K562 (cell line): ENCODE measurements at regions not wholly inside any gene's neighbourhood (a gene's known extent, or its start where the extent isn't known, plus 50 kb on each side); places are given as distances from the start of the nearest gene placed in this dataset.

Experiments
- ATAC-seq: fragments of 200-7000 bp; cut with Tn5 transposase; 3 replicates; pipeline ENCODE4 v1.9.1; 2020; ENCODE audit warnings: moderate library complexity
- BruUV-seq: library from RNA; stranded (reverse); fragments of 400-500 nt; replicated peaks from 2 replicates; lab custom pipeline; 2021; lab: Mats Ljungman, UMichigan
- CTCF ChIA-PET: fragments of 300-600 bp; formaldehyde crosslinking; extraction: SDS; loops from one replicate; lab custom pipeline; 2021; ENCODE audit warnings: low intra/inter-chr PET ratio; lab: Yijun Ruan, JAX
- POLR2A ChIA-PET: fragments of 300-600, 350-650 bp; sonication (Branson Sonifier 250); formaldehyde crosslinking; extraction: SDS; loops from one replicate; lab custom pipeline; 2021; ENCODE audit warnings: antibody characterized with exemption, inconsistent platforms; lab: Yijun Ruan, JAX
- DNase-seq, 4 experiments: peaks; one replicate each; pipeline versions ENCODE4 v3.0.0 to v3.0.0-alpha.2; 2011 to 2018; ENCODE audit warnings: low spot score in 3 of 4, mixed read lengths in 3 of 4; ENCODE audit errors: extremely low read depth in 1 of 4
- FAIRE-seq: peaks from 2 replicates; lab custom pipeline; 2011; peaks lifted over from hg19 to GRCh38; lab: Jason Lieb, UNC
- H2AFZ ChIP-seq: 2 replicates; pipeline ENCODE4 v1.6.0; 2011; ENCODE audit warnings: low read depth, low read length, control low read depth, inconsistent platforms
- H3K27ac ChIP-seq: fragments of 200-600 bp; 3 replicates; pipeline ENCODE4 v1.8.0; 2011; ENCODE audit warnings: low read depth, mild to moderate bottlenecking, control low read depth, inconsistent platforms, low read length, moderate library complexity, mixed read lengths; ENCODE audit errors: extremely low read depth
- H3K27me3 ChIP-seq, 2 experiments: fragments of 300-600 bp in 1 of 2; 2 replicates in 1 of 2; 3 replicates in 1 of 2; pipeline versions ENCODE4 v1.6.0 to v1.8.0; 2011; ENCODE audit warnings: inconsistent platforms in 2 of 2, low read length in 2 of 2, mild to moderate bottlenecking in 1 of 2, mixed read lengths in 1 of 2, moderate library complexity in 1 of 2; ENCODE audit not compliant: control insufficient read depth in 2 of 2, insufficient read depth in 2 of 2
- H3K36me3 ChIP-seq: fragments of 300-600 bp; 3 replicates; pipeline ENCODE4 v1.8.0; 2011; ENCODE audit warnings: mild to moderate bottlenecking, low read length, inconsistent platforms; ENCODE audit not compliant: control insufficient read depth, insufficient read depth
- H3K4me1 ChIP-seq, 2 experiments: fragments of 200-600 bp in 1 of 2; replicated peaks in 1 of 2; 2 replicates in 1 of 2; 3 replicates in 1 of 2; pipeline versions ENCODE4 v1.5.1 to v1.8.0; 2011; ENCODE audit warnings: inconsistent platforms in 2 of 2, low read length in 2 of 2, mild to moderate bottlenecking in 1 of 2, mixed read lengths in 1 of 2, moderate library complexity in 1 of 2; ENCODE audit not compliant: control insufficient read depth in 2 of 2, insufficient read depth in 2 of 2
- H3K4me2 ChIP-seq: 2 replicates; pipeline ENCODE4 v1.6.1; 2011; ENCODE audit warnings: low read length, control low read depth, inconsistent platforms, mixed read lengths; ENCODE audit not compliant: insufficient read depth
- H3K4me3 ChIP-seq: fragments of 200-600 bp; sonication (generic), shearing (Covaris generic); 2 replicates; pipeline ENCODE4 v1.5.1; 2016; ENCODE audit warnings: control low read depth, inconsistent platforms
- H3K79me2 ChIP-seq: fragments of 200-600 bp; 3 replicates; pipeline ENCODE4 v1.8.0; 2011; ENCODE audit warnings: low read length, inconsistent platforms; ENCODE audit not compliant: control insufficient read depth, insufficient read depth
- H3K9ac ChIP-seq, 2 experiments: 2 replicates each; pipeline versions ENCODE4 v1.6.0 to v1.6.1; 2011; ENCODE audit warnings: low read depth in 2 of 2, low read length in 2 of 2, control low read depth in 1 of 2, inconsistent platforms in 1 of 2, mild to moderate bottlenecking in 1 of 2, mixed read lengths in 1 of 2; ENCODE audit not compliant: insufficient read depth in 1 of 2
- H3K9me1 ChIP-seq: one replicate; pipeline ENCODE4 v1.6.0; 2011; ENCODE audit warnings: inconsistent platforms, mild to moderate bottlenecking, low read length, moderate library complexity; ENCODE audit not compliant: control insufficient read depth, insufficient read depth
- H3K9me3 ChIP-seq: replicated peaks from 2 replicates; pipeline ENCODE4 v1.5.1; 2011; ENCODE audit warnings: low read depth, low read length, inconsistent platforms; ENCODE audit not compliant: control insufficient read depth, insufficient read depth
- H4K20me1 ChIP-seq: replicated peaks from 2 replicates; pipeline ENCODE4 v1.6.1; 2011; ENCODE audit warnings: low read length, inconsistent platforms, mixed read lengths; ENCODE audit not compliant: control insufficient read depth, insufficient read depth
- ELF1 ChIP-seq: fragments of 200-800 bp; sonication (Bioruptor generic); IDR thresholded peaks from 2 replicates; pipeline ENCODE4 v1.6.1; 2016; ENCODE audit warnings: missing genetic modification characterization, missing compliant biosample characterization
- FOXK2 ChIP-seq, 2 experiments: fragments of 450-650 bp; IDR thresholded peaks in 1 of 2; conservative IDR thresholded peaks in 1 of 2; 2 replicates each; pipeline ENCODE4 v1.6.1; 2016; ENCODE audit warnings: low read depth in 2 of 2, mild to moderate bottlenecking in 1 of 2
- IFI16 ChIP-seq: fragments of 250-450 bp; sonication (Bioruptor Pico); IDR thresholded peaks from 2 replicates; pipeline ENCODE4 v2.1.2; 2022; ENCODE audit warnings: mild to moderate bottlenecking, inconsistent platforms
- KLF10 ChIP-seq: fragments of 250-450 bp; sonication (Bioruptor Pico); IDR thresholded peaks from 2 replicates; pipeline ENCODE4 v1.6.1; 2021; ENCODE audit warnings: matching md5 sums
- POLR2G ChIP-seq: fragments of 200-400 bp; formaldehyde crosslinking; IDR thresholded peaks from 2 replicates; pipeline ENCODE4 v1.6.1; 2017; ENCODE audit warnings: low read depth, mild to moderate bottlenecking, antibody characterized with exemption, low read length, moderate library complexity
- PPARD ChIP-seq: fragments of 250-450 bp; sonication (Bioruptor Pico); IDR thresholded peaks from 2 replicates; pipeline ENCODE4 v1.8.0; 2022; ENCODE audit warnings: inconsistent platforms, mild to moderate bottlenecking, moderate library complexity
- SMAD3 ChIP-seq: fragments of 450-650 bp; formaldehyde crosslinking; conservative IDR thresholded peaks from 2 replicates; pipeline ENCODE4 v1.4.0; 2020; ENCODE audit warnings: mild to moderate bottlenecking
- THAP7 ChIP-seq: fragments of 250-450 bp; sonication (Bioruptor Pico); IDR thresholded peaks from 2 replicates; pipeline ENCODE4 v1.5.0; 2021
- ZC3H11A ChIP-seq: IDR thresholded peaks from 2 replicates; pipeline ENCODE4 v1.6.1; 2012; ENCODE audit warnings: low read depth, low read length, improper control_type of control experiment
- ZFPM2 ChIP-seq: fragments of 250-450 bp; sonication (Bioruptor Pico); IDR thresholded peaks from 2 replicates; pipeline ENCODE4 v1.5.1; 2022; ENCODE audit warnings: mild to moderate bottlenecking
- WGBS: fragments of 100-300 bp; shearing (Covaris generic); methylation state at CpG from one replicate; pipeline ENCODE4 v1.1.6; 2016; ENCODE audit warnings: low coverage, mixed read lengths; ENCODE audit not compliant: insufficient coverage; ENCODE audit errors: missing lambda C conversion rate; 5-methylcytosine and 5-hydroxymethylcytosine counted together
- in situ Hi-C: fragments of 300-500 bp; cut with MboI; formaldehyde crosslinking; loops from 4 replicates; pipeline ENCODE4 v1.15.0; 2018; ENCODE audit warnings: inconsistent platforms, mixed read lengths
- intact Hi-C: fragments of 100-400 bp; cut with micrococcal nuclease; formaldehyde crosslinking; loops from 2 replicates; pipeline ENCODE4 v1.14.2; 2022
- TF ChIP-seq, protein P1 (sequence below), 2 experiments: IDR thresholded peaks; 2 replicates each; pipeline ENCODE4 v1.6.1; 2012; ENCODE audit warnings: improper control_type of control experiment in 2 of 2, low read depth in 2 of 2, low read length in 2 of 2, borderline replicate concordance in 1 of 2
- TF ChIP-seq, protein P2 (sequence below): fragments of 250-450 bp; sonication (Bioruptor Pico); IDR thresholded peaks from 2 replicates; pipeline ENCODE4 v1.8.0; 2021; ENCODE audit warnings: moderate library complexity, mild to moderate bottlenecking, inconsistent platforms
- TF ChIP-seq, protein P3 (sequence below): IDR thresholded peaks from 2 replicates; pipeline ENCODE4 v1.6.1; 2011; ENCODE audit not compliant: insufficient read length; ENCODE audit errors: extremely low read depth
- TF ChIP-seq, protein P4 (sequence below): fragments of 450-650 bp; IDR thresholded peaks from 2 replicates; pipeline ENCODE4 v1.7.0; 2016; ENCODE audit warnings: borderline replicate concordance

GRCh38 chr4:14883661-14884060 is 118.6 kb upstream of the CPEB2 start:
- H3K9ac ChIP-seq: no peak overlapping the region
- no peaks in the 10 kb centered on the region for H3K36me3 ChIP-seq
- ATAC-seq: no peak
- no peaks in the 10 kb centered on the region for H3K9me3 ChIP-seq
- no peak overlapping the region for H3K4me3 ChIP-seq
- WGBS: 0% methylated on average over 1 of the region's 1 CpG
- no peak overlapping the region for H2AFZ ChIP-seq
- H3K27ac ChIP-seq: no peak overlapping the region
- BruUV-seq: no TSS peak
- no peaks in the 10 kb centered on the region for H3K79me2 ChIP-seq
- ChIA-PET POLR2A (no interaction called here), CTCF (no interaction called here)
- no peaks in the 10 kb centered on the region for H3K9me1 ChIP-seq
- TF ChIP-seq, protein P1, sequence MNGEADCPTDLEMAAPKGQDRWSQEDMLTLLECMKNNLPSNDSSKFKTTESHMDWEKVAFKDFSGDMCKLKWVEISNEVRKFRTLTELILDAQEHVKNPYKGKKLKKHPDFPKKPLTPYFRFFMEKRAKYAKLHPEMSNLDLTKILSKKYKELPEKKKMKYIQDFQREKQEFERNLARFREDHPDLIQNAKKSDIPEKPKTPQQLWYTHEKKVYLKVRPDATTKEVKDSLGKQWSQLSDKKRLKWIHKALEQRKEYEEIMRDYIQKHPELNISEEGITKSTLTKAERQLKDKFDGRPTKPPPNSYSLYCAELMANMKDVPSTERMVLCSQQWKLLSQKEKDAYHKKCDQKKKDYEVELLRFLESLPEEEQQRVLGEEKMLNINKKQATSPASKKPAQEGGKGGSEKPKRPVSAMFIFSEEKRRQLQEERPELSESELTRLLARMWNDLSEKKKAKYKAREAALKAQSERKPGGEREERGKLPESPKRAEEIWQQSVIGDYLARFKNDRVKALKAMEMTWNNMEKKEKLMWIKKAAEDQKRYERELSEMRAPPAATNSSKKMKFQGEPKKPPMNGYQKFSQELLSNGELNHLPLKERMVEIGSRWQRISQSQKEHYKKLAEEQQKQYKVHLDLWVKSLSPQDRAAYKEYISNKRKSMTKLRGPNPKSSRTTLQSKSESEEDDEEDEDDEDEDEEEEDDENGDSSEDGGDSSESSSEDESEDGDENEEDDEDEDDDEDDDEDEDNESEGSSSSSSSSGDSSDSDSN (IDR thresholded peaks at IDR 0.05; ENCODE audit: borderline replicate concordance in 1 of 2, low read depth in 2 of 2, low read length in 2 of 2): no peak
- no peak for TF ChIP-seq FOXK2 (conservative IDR thresholded peaks at IDR 0.05 in 1 of 2, IDR thresholded peaks at IDR 0.05 in 1 of 2; ENCODE audit: low read depth in 2 of 2)
- TF ChIP-seq ZC3H11A: no peak
- TF ChIP-seq, protein P2, sequence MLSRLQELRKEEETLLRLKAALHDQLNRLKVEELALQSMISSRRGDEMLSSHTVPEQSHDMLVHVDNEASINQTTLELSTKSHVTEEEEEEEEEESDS (CRISPR knock-in tag): no peak
- TF ChIP-seq KLF10 (CRISPR knock-in tag): no peak
- no peak for TF ChIP-seq POLR2G
- TF ChIP-seq ELF1: no peak
- TF ChIP-seq, protein P3, sequence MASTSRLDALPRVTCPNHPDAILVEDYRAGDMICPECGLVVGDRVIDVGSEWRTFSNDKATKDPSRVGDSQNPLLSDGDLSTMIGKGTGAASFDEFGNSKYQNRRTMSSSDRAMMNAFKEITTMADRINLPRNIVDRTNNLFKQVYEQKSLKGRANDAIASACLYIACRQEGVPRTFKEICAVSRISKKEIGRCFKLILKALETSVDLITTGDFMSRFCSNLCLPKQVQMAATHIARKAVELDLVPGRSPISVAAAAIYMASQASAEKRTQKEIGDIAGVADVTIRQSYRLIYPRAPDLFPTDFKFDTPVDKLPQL: no peak
- no peak for TF ChIP-seq SMAD3 (CRISPR knock-in tag)
- no peak for TF ChIP-seq ZFPM2 (CRISPR knock-in tag)
- TF ChIP-seq THAP7: no peak
- TF ChIP-seq, protein P4, sequence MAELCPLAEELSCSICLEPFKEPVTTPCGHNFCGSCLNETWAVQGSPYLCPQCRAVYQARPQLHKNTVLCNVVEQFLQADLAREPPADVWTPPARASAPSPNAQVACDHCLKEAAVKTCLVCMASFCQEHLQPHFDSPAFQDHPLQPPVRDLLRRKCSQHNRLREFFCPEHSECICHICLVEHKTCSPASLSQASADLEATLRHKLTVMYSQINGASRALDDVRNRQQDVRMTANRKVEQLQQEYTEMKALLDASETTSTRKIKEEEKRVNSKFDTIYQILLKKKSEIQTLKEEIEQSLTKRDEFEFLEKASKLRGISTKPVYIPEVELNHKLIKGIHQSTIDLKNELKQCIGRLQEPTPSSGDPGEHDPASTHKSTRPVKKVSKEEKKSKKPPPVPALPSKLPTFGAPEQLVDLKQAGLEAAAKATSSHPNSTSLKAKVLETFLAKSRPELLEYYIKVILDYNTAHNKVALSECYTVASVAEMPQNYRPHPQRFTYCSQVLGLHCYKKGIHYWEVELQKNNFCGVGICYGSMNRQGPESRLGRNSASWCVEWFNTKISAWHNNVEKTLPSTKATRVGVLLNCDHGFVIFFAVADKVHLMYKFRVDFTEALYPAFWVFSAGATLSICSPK: no peak
- TF ChIP-seq PPARD (CRISPR knock-in tag): no peak
- TF ChIP-seq IFI16: no peak
- H3K4me2 ChIP-seq: no peak overlapping the region
- no peaks in the 10 kb centered on the region for H3K4me1 ChIP-seq
- no peaks in the 10 kb centered on the region; the same call in 1 of the 2 replicates for H4K20me1 ChIP-seq
- H3K27me3 ChIP-seq: peaks cover 0 to 6% of the 10 kb centered on the region in 2 experiments; a peak in 1 of 5 replicates
- no peak for DNase-seq
- intact Hi-C loops: no loop called here
- in situ Hi-C loops: no loop called here
- FAIRE-seq: no peak
